ENCODE measurements at regions not wholly inside any gene's neighbourhood (a gene's known extent, or its start where the extent isn't known, plus 50 kb on each side); places are given as distances from the start of the nearest gene placed in this dataset.
A peak's percentile ranks its signal among the peaks of the same experiment; 100 is the strongest.

GRCh38 chr12:30859226-30859625, 67.3 kb upstream of the TSPAN11 start:
- TF ChIP-seq, protein P1, sequence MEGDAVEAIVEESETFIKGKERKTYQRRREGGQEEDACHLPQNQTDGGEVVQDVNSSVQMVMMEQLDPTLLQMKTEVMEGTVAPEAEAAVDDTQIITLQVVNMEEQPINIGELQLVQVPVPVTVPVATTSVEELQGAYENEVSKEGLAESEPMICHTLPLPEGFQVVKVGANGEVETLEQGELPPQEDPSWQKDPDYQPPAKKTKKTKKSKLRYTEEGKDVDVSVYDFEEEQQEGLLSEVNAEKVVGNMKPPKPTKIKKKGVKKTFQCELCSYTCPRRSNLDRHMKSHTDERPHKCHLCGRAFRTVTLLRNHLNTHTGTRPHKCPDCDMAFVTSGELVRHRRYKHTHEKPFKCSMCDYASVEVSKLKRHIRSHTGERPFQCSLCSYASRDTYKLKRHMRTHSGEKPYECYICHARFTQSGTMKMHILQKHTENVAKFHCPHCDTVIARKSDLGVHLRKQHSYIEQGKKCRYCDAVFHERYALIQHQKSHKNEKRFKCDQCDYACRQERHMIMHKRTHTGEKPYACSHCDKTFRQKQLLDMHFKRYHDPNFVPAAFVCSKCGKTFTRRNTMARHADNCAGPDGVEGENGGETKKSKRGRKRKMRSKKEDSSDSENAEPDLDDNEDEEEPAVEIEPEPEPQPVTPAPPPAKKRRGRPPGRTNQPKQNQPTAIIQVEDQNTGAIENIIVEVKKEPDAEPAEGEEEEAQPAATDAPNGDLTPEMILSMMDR (conservative IDR thresholded peaks at IDR 0.05; ENCODE audit: low read depth, low read length): no peak
- H3K4me3 ChIP-seq (ENCODE audit: low read depth, low read length): no peak overlapping the region
- DNase-seq (ENCODE audit: low read depth): no peak

GRCh38 chr12:30858471-30858870, 68.1 kb upstream of the TSPAN11 start:
- TF ChIP-seq, protein P1 (conservative IDR thresholded peaks at IDR 0.05; ENCODE audit: low read depth, low read length): no peak
- no peak overlapping the region for H3K4me3 ChIP-seq (ENCODE audit: low read depth, low read length)
- no peak for DNase-seq (ENCODE audit: low read depth)

GRCh38 chr12:30853561-30854133, 72.9 kb upstream of the TSPAN11 start:
- DNase-seq (ENCODE audit: low read depth): no peak
- H3K4me3 ChIP-seq (ENCODE audit: low read depth, low read length): no peak overlapping the region
- TF ChIP-seq, protein P1 (conservative IDR thresholded peaks at IDR 0.05; ENCODE audit: low read depth, low read length): no peak

DNA sequence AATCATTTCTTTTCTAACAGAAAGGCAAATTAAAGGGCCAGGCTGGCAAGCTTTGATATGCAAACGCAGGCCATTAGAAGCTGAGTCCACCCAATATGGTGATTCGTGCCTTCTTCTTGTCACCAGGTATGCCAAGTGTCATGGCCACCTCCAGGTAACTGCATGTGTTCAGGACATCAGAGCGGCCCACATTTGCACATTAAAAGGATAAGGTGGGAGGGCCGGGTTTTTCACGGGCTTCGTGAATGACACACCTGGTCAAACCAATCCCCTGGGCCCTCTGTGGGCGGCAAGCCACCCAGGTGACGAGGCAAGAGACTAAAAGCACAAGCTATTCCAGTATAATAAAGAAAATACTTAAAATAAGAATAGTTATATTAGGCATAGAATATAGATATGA, 75.9 kb upstream of the TSPAN11 start:
- TF ChIP-seq, protein P1 (conservative IDR thresholded peaks at IDR 0.05; ENCODE audit: low read depth, low read length): no peak
- no peak overlapping the region for H3K4me3 ChIP-seq (ENCODE audit: low read depth, low read length)
- no peak for DNase-seq (ENCODE audit: low read depth)

- DNase-seq (ENCODE audit: low read depth): peak; percentile 86
- TF ChIP-seq, protein P1 (conservative IDR thresholded peaks at IDR 0.05; ENCODE audit: low read depth, low read length): peak; percentile 74
- no peak overlapping the region for H3K4me3 ChIP-seq (ENCODE audit: low read depth, low read length)
These were observed 79.3 kb upstream of the TSPAN11 start for GRCh38 chr12:30847259-30847658.

GRCh38 chr12:30846776-30847175, 79.8 kb upstream of the TSPAN11 start:
- no peak overlapping the region for H3K4me3 ChIP-seq (ENCODE audit: low read depth, low read length)
- TF ChIP-seq, protein P1 (conservative IDR thresholded peaks at IDR 0.05; ENCODE audit: low read depth, low read length): no peak
- no peak for DNase-seq (ENCODE audit: low read depth)

- DNase-seq (ENCODE audit: low read depth): no peak
- TF ChIP-seq, protein P1 (conservative IDR thresholded peaks at IDR 0.05; ENCODE audit: low read depth, low read length): no peak
- no peak overlapping the region for H3K4me3 ChIP-seq (ENCODE audit: low read depth, low read length)
These were observed 80.9 kb upstream of the TSPAN11 start for GRCh38 chr12:30845676-30846075.

All from choroid plexus epithelial cell (primary cell).